ENCODE measurements at regions not wholly inside any gene's neighbourhood (a gene's known extent, or its start where the extent isn't known, plus 50 kb on each side); places are given as distances from the start of the nearest gene placed in this dataset.

- TF ChIP-seq CTCF (conservative IDR thresholded peaks at IDR 0.05; ENCODE audit: low read length) (no peak), EZH2phosphoT487 (IDR thresholded peaks at IDR 0.05; ENCODE audit: borderline replicate concordance) (no peak)
Measured at GRCh38 chr12:60853407-60853806, 1257.6 kb downstream of the SLC16A7 start.

Measured in Loucy (cell line).